ENCODE measurements at regions not wholly inside any gene's neighbourhood (a gene's known extent, or its start where the extent isn't known, plus 50 kb on each side); places are given as distances from the start of the nearest gene placed in this dataset.

GRCh38 chr11:113529606-113530005 lies 54.4 kb upstream of the DRD2 start:
- TF ChIP-seq CTCF (conservative IDR thresholded peaks at IDR 0.05; ENCODE audit: low read length) (no peak), EZH2phosphoT487 (IDR thresholded peaks at IDR 0.05; ENCODE audit: borderline replicate concordance) (no peak)

Measured in Loucy (cell line).